Nephron (organoid): ENCODE measurements at regions not wholly inside any gene's neighbourhood (a gene's known extent, or its start where the extent isn't known, plus 50 kb on each side); places are given as distances from the start of the nearest gene placed in this dataset.

ENCODE experiments used
- H3K27ac Mint-ChIP-seq, 3 experiments: 2 replicates each; pipeline ENCODE4 v1.8.0; 2020; ENCODE audit warnings: mixed read lengths in 3 of 3, mild to moderate bottlenecking in 2 of 3, moderate library complexity in 1 of 3
- H3K27me3 Mint-ChIP-seq: 2 replicates; pipeline ENCODE4 v1.8.0; 2021; ENCODE audit warnings: low read depth, mild to moderate bottlenecking, moderate library complexity, mixed read lengths
- H3K36me3 Mint-ChIP-seq: 2 replicates; pipeline ENCODE4 v1.8.0; 2020; ENCODE audit warnings: low read depth, mixed read lengths
- H3K4me1 Mint-ChIP-seq: 2 replicates; pipeline ENCODE4 v1.8.0; 2020; ENCODE audit warnings: mixed read lengths
- H3K4me3 Mint-ChIP-seq, 3 experiments: 2 replicates each; pipeline ENCODE4 v1.8.0; 2020; ENCODE audit warnings: mild to moderate bottlenecking in 3 of 3, mixed read lengths in 3 of 3, moderate library complexity in 2 of 3
- H3K9me3 Mint-ChIP-seq: 2 replicates; pipeline ENCODE4 v1.8.0; 2020; ENCODE audit warnings: mixed read lengths
- CTCF ChIP-seq, 3 experiments: fragments of 200-600 bp; sonication (generic); IDR thresholded peaks; one replicate each; pipeline ENCODE4 v1.5.0; 2021; ENCODE audit warnings: antibody characterized with exemption in 3 of 3; ENCODE audit not compliant: unreplicated experiment in 3 of 3

DNA sequence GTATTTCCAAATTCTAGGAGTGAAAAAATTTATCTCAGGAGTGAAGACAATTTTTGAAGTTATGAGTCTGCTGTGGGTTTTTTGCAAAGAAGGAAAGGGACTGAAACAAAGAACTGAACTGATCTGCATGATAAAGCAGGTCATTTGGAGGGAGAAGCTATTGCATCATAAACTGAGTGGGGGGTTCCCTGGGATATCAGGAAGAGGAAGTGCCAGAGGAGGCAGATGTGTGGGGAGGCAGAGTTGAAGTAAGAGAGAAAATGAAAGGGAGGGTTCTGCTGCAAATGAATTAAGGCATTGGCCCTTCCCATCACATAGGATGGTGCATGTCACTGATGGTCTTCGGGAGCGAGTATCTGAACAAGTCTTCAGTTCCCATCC is 379.2 kb downstream of the VPS13C start:
- H3K27ac Mint-ChIP-seq: no peak overlapping the region
- peaks cover 14% of the 10 kb centered on the region for H3K9me3 Mint-ChIP-seq
- no peaks in the 10 kb centered on the region for H3K4me1 Mint-ChIP-seq
- TF ChIP-seq CTCF (IDR thresholded peaks at IDR 0.05; ENCODE audit: unreplicated experiment in 3 of 3): no peak
- H3K4me3 Mint-ChIP-seq: no peak overlapping the region
- no peaks in the 10 kb centered on the region for H3K36me3 Mint-ChIP-seq
- H3K27me3 Mint-ChIP-seq: peaks cover 9% of the 10 kb centered on the region

- no peak for TF ChIP-seq CTCF (IDR thresholded peaks at IDR 0.05; ENCODE audit: unreplicated experiment in 3 of 3)
- H3K4me1 Mint-ChIP-seq: no peaks in the 10 kb centered on the region
- no peak overlapping the region for H3K4me3 Mint-ChIP-seq
- H3K27ac Mint-ChIP-seq: no peak overlapping the region
- peaks cover 9% of the 10 kb centered on the region for H3K27me3 Mint-ChIP-seq
- peaks cover 14% of the 10 kb centered on the region for H3K9me3 Mint-ChIP-seq
- H3K36me3 Mint-ChIP-seq: no peaks in the 10 kb centered on the region
These were observed 379.8 kb downstream of the VPS13C start for GRCh38 chr15:61680260-61681037.

- no peak overlapping the region for H3K27ac Mint-ChIP-seq
- H3K36me3 Mint-ChIP-seq: no peaks in the 10 kb centered on the region
- H3K9me3 Mint-ChIP-seq: peaks cover under 1% of the 10 kb centered on the region
- H3K27me3 Mint-ChIP-seq: no peaks in the 10 kb centered on the region
- no peak for TF ChIP-seq CTCF (IDR thresholded peaks at IDR 0.05; ENCODE audit: unreplicated experiment in 3 of 3)
- H3K4me1 Mint-ChIP-seq: no peaks in the 10 kb centered on the region
- H3K4me3 Mint-ChIP-seq: no peak overlapping the region
These were observed 388.5 kb downstream of the VPS13C start for GRCh38 chr15:61671736-61672135.

DNA sequence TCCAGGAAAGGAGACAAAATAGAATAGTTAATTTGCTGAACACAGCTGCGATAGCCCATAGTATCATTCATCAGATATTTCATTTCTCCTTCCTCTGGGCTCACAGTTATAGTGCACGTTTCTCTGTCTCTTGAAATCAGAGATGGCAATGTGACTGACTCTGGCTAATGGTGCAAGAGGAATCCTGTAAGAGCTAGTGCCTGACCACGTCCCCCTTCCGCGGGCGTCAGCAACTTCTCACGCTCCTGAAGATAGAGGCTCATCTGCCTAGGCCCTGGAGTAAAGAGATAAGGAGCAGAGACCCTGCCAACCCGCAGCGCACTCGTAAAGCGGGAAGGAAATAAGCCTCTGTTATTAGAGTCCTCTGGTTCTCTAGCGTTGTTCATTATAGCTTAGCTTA is 391.8 kb downstream of the VPS13C start:
- Mint-ChIP-seq H3K27ac (peak overlapping the region in 1 of 3 experiments; percentile 21), H3K4me3 (no peak overlapping the region), H3K36me3 (no peaks in the 10 kb centered on the region), H3K9me3 (no peaks in the 10 kb centered on the region), H3K4me1 (no peaks in the 10 kb centered on the region), H3K27me3 (peaks cover 3% of the 10 kb centered on the region)
- TF ChIP-seq CTCF (IDR thresholded peaks at IDR 0.05; ENCODE audit: unreplicated experiment in 3 of 3): no peak

DNA sequence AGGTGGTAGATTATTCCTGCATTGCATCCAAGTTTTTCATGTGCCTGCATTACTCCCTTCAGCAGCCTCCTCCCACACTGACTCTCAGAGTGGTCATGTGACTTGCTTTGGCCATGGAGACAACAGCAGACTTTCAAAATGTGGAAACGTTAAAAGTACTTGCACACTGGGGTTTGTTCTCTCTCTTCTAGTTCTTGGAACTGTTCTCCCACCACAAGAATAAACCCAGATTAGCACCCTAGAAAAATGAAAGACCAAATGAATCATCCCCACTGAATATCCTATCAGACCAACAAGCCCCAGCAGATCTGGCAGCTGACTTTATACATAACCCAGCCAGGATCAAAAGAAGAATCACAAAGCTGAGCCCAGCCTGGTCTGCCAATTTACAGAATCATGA is 398.5 kb downstream of the VPS13C start:
- H3K4me3 Mint-ChIP-seq: no peak overlapping the region
- no peaks in the 10 kb centered on the region for H3K36me3 Mint-ChIP-seq
- H3K4me1 Mint-ChIP-seq: no peaks in the 10 kb centered on the region
- H3K27ac Mint-ChIP-seq: no peak overlapping the region
- peaks cover 6% of the 10 kb centered on the region for H3K27me3 Mint-ChIP-seq
- no peak for TF ChIP-seq CTCF (IDR thresholded peaks at IDR 0.05; ENCODE audit: unreplicated experiment in 3 of 3)
- H3K9me3 Mint-ChIP-seq: peaks cover 6% of the 10 kb centered on the region

DNA sequence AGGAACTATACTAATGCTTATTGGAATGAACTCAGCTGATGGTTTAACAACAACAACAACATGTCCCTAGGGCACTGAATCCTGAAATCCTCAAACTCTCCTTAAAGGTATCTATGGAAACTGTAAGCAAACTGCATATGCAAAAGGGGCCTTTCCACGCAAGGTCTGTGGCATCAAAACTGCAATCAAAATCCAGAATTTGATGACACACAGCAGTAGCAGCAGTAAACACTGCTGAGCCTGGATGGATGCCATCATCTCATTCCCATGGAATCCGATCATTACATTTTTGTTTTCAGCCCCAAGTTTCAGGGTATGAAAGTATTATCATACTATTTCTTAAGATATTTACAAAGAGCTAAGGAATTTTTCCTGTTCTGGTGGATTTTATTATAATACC is 399.7 kb downstream of the VPS13C start:
- Mint-ChIP-seq H3K27ac (no peak overlapping the region), H3K36me3 (no peaks in the 10 kb centered on the region), H3K4me1 (no peaks in the 10 kb centered on the region), H3K4me3 (no peak overlapping the region), H3K9me3 (peaks cover 6% of the 10 kb centered on the region), H3K27me3 (peaks cover 3% of the 10 kb centered on the region)
- TF ChIP-seq CTCF (IDR thresholded peaks at IDR 0.05; ENCODE audit: unreplicated experiment in 3 of 3): no peak
